Thyroid gland (tissue), 4 donors: ENCODE measurements at regions not wholly inside any gene's neighbourhood (a gene's known extent, or its start where the extent isn't known, plus 50 kb on each side); places are given as distances from the start of the nearest gene placed in this dataset.

Source experiments
- DNase-seq, 2 donors: peaks; one replicate each; pipeline ENCODE4 v3.0.0-alpha.2; 2019
- H3K27ac ChIP-seq, 3 donors: fragments of 200-600 bp; sonication (generic); 1 replicate in 2 of 3; 2 replicates in 1 of 3; pipeline ENCODE4 v1.5.1; 2016 to 2019; ENCODE audit warnings: mild to moderate bottlenecking in 1 of 3, moderate library complexity in 1 of 3
- H3K27me3 ChIP-seq: fragments of 200-600 bp; sonication (generic); one replicate; pipeline ENCODE4 v1.5.1; 2019
- H3K36me3 ChIP-seq, 2 donors: fragments of 200-600 bp; sonication (generic); one replicate each; pipeline ENCODE4 v1.5.1; 2016 to 2019
- H3K4me1 ChIP-seq, 2 donors: fragments of 200-600 bp; sonication (generic); one replicate each; pipeline ENCODE4 v1.5.1; 2017 to 2019
- H3K4me3 ChIP-seq, 3 donors: fragments of 200-600 bp; sonication (generic); replicated peaks in 1 of 3; 1 replicate in 2 of 3; 2 replicates in 1 of 3; pipeline ENCODE4 v1.5.1; 2016; ENCODE audit warnings: mild to moderate bottlenecking in 1 of 3
- H3K9me3 ChIP-seq: fragments of 200-600 bp; sonication (generic); one replicate; pipeline ENCODE4 v1.5.1; 2017
- CTCF ChIP-seq, 6 experiments: fragments of 200-600 bp in 3 of 6; fragments of 450-650 bp in 3 of 6; sonication (generic) in 3 of 6; IDR thresholded peaks; one replicate each; pipeline ENCODE4 v1.5.1; 2016 to 2019; ENCODE audit warnings: antibody characterized with exemption in 6 of 6, mild to moderate bottlenecking in 2 of 6, inconsistent platforms in 1 of 6, moderate library complexity in 1 of 6
- POLR2A ChIP-seq, 2 donors: fragments of 450-650 bp; IDR thresholded peaks; one replicate each; pipeline ENCODE4 v1.6.1; 2017; ENCODE audit warnings: antibody characterized with exemption in 2 of 2, mild to moderate bottlenecking in 2 of 2, moderate library complexity in 1 of 2
- WGBS, 2 donors: methylation state at CpG; one replicate each; pipeline ENCODE4 v1.1.5; 2017; 5-methylcytosine and 5-hydroxymethylcytosine counted together
- intact Hi-C: fragments of 100-400 bp; cut with DNase I; formaldehyde crosslinking; loops from one replicate; pipeline ENCODE4 v1.15.1; 2023

- DNase-seq = no peak
- Histone ChIP-seq H3K4me3 (no peak overlapping the region), H3K9me3 (no peaks in the 10 kb centered on the region), H3K4me1 (no peaks in the 10 kb centered on the region), H3K27me3 (no peaks in the 10 kb centered on the region), H3K27ac (no peak overlapping the region), H3K36me3 (no peaks in the 10 kb centered on the region)
- TF ChIP-seq POLR2A (IDR thresholded peaks at IDR 0.05) (no peak), CTCF (IDR thresholded peaks at IDR 0.05) (no peak)
- intact Hi-C loops = no loop called here
- 93 to 95% methylated on average over 7 of the region's 7 CpGs for WGBS, 2 donors
Observed at GRCh38 chr3:25324954-25325655, 103.0 kb upstream of the RARB start.

GRCh38 chr3:25335356-25335755 is 92.7 kb upstream of the RARB start:
- Histone ChIP-seq H3K27me3 (no peaks in the 10 kb centered on the region), H3K27ac (no peak overlapping the region), H3K9me3 (no peaks in the 10 kb centered on the region), H3K4me3 (no peak overlapping the region), H3K4me1 (peaks cover 0 to under 1% of the 10 kb centered on the region in 2 donors), H3K36me3 (no peaks in the 10 kb centered on the region)
- no peak for DNase-seq
- no peak for TF ChIP-seq POLR2A (IDR thresholded peaks at IDR 0.05)
- TF ChIP-seq CTCF (IDR thresholded peaks at IDR 0.05) = no peak
- 100% methylated on average over 1 of the region's 1 CpG for WGBS, 2 donors
- intact Hi-C loops = no loop called here

GRCh38 chr3:25338158-25338725 is 89.8 kb upstream of the RARB start:
- Histone ChIP-seq H3K4me3 (no peak overlapping the region), H3K9me3 (no peaks in the 10 kb centered on the region), H3K4me1 (peaks cover 5 to 6% of the 10 kb centered on the region in 2 donors), H3K27me3 (no peaks in the 10 kb centered on the region), H3K27ac (no peak overlapping the region), H3K36me3 (no peaks in the 10 kb centered on the region)
- no peak for TF ChIP-seq POLR2A (IDR thresholded peaks at IDR 0.05)
- no peak for TF ChIP-seq CTCF (IDR thresholded peaks at IDR 0.05)
- WGBS, 2 donors = 95 to 100% methylated on average over 1 of the region's 1 CpG
- DNase-seq = no peak
- intact Hi-C loops = no loop called here

- no peak overlapping the region for H3K4me3 ChIP-seq
- 89 to 91% methylated on average over 9 of the region's 9 CpGs for WGBS, 2 donors
- no peaks in the 10 kb centered on the region for H3K9me3 ChIP-seq
- H3K36me3 ChIP-seq = no peaks in the 10 kb centered on the region
- intact Hi-C loops = no loop called here
- H3K27me3 ChIP-seq = no peaks in the 10 kb centered on the region
- peaks cover 5 to 6% of the 10 kb centered on the region in 2 donors for H3K4me1 ChIP-seq
- TF ChIP-seq POLR2A (IDR thresholded peaks at IDR 0.05) (no peak), CTCF (IDR thresholded peaks at IDR 0.05) (no peak)
- no peak for DNase-seq
- H3K27ac ChIP-seq = no peak overlapping the region
Observed at GRCh38 chr3:25339225-25339624, 88.8 kb upstream of the RARB start.

GRCh38 chr3:25344670-25345069 is 83.4 kb upstream of the RARB start:
- Histone ChIP-seq H3K36me3 (no peaks in the 10 kb centered on the region), H3K27ac (no peak overlapping the region), H3K9me3 (no peaks in the 10 kb centered on the region), H3K4me3 (no peak overlapping the region), H3K27me3 (no peaks in the 10 kb centered on the region), H3K4me1 (peaks cover 5 to 6% of the 10 kb centered on the region in 2 donors)
- 79 to 80% methylated on average over 1 of the region's 1 CpG for WGBS, 2 donors
- no peak for DNase-seq
- intact Hi-C loops = no loop called here
- no peak for TF ChIP-seq POLR2A (IDR thresholded peaks at IDR 0.05)
- no peak for TF ChIP-seq CTCF (IDR thresholded peaks at IDR 0.05)
